Ishikawa (cell line): ENCODE measurements at regions not wholly inside any gene's neighbourhood (a gene's known extent, or its start where the extent isn't known, plus 50 kb on each side); places are given as distances from the start of the nearest gene placed in this dataset.
A peak's percentile ranks its signal among the peaks of the same experiment; 100 is the strongest.

Experiments used
- CEBPB ChIP-seq: IDR thresholded peaks from 2 replicates; pipeline ENCODE4 v1.6.1; 2012
- CREB1 ChIP-seq: IDR thresholded peaks from 2 replicates; pipeline ENCODE4 v1.6.1; 2012; ENCODE audit warnings: low read depth
- EP300 ChIP-seq: IDR thresholded peaks from 2 replicates; pipeline ENCODE4 v1.6.1; 2012; ENCODE audit warnings: borderline replicate concordance
- FOXM1 ChIP-seq: IDR thresholded peaks from 2 replicates; pipeline ENCODE4 v1.6.1; 2012; ENCODE audit warnings: low read depth, borderline replicate concordance
- MAX ChIP-seq: IDR thresholded peaks from 2 replicates; pipeline ENCODE4 v1.6.1; 2012
- NFIC ChIP-seq: IDR thresholded peaks from 2 replicates; pipeline ENCODE4 v1.6.1; 2012
- RAD21 ChIP-seq: IDR thresholded peaks from 2 replicates; pipeline ENCODE4 v1.6.1; 2012; ENCODE audit warnings: low read depth
- REST ChIP-seq: IDR thresholded peaks from 2 replicates; pipeline ENCODE4 v1.6.1; 2012; ENCODE audit warnings: low read depth, mild to moderate bottlenecking
- TAF1 ChIP-seq: IDR thresholded peaks from 2 replicates; pipeline ENCODE4 v1.6.1; 2012; ENCODE audit warnings: low read depth, mild to moderate bottlenecking
- TCF12 ChIP-seq: IDR thresholded peaks from 2 replicates; pipeline ENCODE4 v1.6.1; 2012; ENCODE audit warnings: low read depth
- YY1 ChIP-seq: IDR thresholded peaks from 2 replicates; pipeline ENCODE4 v1.6.1; 2012; ENCODE audit warnings: low read depth
- ZBTB7A ChIP-seq: IDR thresholded peaks from 2 replicates; pipeline ENCODE4 v1.6.1; 2012; ENCODE audit warnings: low read depth
- TF ChIP-seq, protein P1 (sequence below): IDR thresholded peaks from 2 replicates; pipeline ENCODE4 v1.6.1; 2012

DNA sequence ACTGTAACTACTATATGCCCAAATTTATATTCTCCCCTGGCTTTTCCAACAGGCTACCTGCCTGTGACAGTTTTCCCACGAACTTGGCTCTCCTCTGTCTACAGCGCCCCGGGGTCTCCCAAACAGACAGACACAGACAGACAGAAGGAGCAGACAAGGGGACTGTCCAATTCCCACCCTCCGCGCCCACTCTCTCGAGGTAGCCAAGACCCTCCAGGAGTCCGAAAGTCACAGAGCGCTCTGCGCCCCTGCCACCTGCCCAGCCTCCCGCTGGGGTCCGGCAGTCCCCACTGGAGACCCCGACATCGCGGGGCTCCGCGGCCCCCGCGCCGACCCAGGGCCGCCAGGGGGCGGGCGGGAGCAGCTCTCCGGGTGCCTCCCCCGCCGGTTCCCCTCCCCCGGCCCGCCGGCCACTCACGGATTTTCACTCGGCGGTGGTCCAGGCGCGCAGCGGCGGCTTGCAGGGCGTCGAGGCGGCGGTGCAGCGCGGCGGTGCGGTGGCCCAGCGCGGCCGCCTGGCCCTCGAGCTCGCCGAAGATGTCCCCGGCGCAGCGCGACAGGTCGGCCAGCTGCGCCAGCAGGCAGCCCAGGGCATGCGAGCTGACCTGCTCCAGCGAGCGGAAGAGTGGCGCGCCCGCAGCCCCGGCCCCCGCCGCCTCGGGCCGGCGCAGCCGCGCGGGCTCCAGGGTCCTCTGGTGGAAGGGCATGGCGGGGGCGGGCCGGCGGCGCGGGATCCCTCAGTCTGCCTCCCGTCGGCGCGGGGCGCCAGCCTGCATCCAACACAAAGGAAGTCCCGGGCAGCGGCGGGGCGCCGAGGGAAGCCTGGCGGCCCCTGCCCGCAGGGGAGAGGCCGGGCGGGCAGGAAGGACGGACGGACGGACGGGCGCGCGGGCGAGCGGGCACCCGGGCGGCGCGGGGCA, 81.3 kb upstream of the CCDC28A start:
- TF ChIP-seq EP300 = no peak
- no peak for TF ChIP-seq CEBPB
- no peak for TF ChIP-seq YY1
- no peak for TF ChIP-seq TCF12
- no peak for TF ChIP-seq RAD21
- no peak for TF ChIP-seq NFIC
- TF ChIP-seq, protein P1, sequence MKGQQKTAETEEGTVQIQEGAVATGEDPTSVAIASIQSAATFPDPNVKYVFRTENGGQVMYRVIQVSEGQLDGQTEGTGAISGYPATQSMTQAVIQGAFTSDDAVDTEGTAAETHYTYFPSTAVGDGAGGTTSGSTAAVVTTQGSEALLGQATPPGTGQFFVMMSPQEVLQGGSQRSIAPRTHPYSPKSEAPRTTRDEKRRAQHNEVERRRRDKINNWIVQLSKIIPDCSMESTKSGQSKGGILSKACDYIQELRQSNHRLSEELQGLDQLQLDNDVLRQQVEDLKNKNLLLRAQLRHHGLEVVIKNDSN = no peak
- TF ChIP-seq FOXM1 = no peak
- TF ChIP-seq MAX = no peak
- no peak for TF ChIP-seq TAF1
- no peak for TF ChIP-seq CREB1
- TF ChIP-seq ZBTB7A = peak; percentile 99
- TF ChIP-seq REST = no peak
